ENCODE measurements at regions not wholly inside any gene's neighbourhood (a gene's known extent, or its start where the extent isn't known, plus 50 kb on each side); places are given as distances from the start of the nearest gene placed in this dataset.

- Histone ChIP-seq H3K36me3 (ENCODE audit: control insufficient read depth in 1 of 2, insufficient read depth in 2 of 2, low read length in 2 of 2) (no peaks in the 10 kb centered on the region), H2AFZ (ENCODE audit: low read depth, low read length, poor library complexity, severe bottlenecking) (no peak overlapping the region), H3K79me2 (ENCODE audit: insufficient read depth, low read length) (no peaks in the 10 kb centered on the region), H3K4me3 (replicated peaks in 1 of 2; ENCODE audit: low read depth in 1 of 2, low read length in 2 of 2) (no peak overlapping the region), H3K9me2 (ENCODE audit: insufficient read depth) (no peaks in the 10 kb centered on the region), H3K4me1 (ENCODE audit: control insufficient read depth in 1 of 2, insufficient read depth in 2 of 2, low read length in 2 of 2) (peaks cover 16 to 19% of the 10 kb centered on the region in 2 experiments), H4K20me1 (ENCODE audit: insufficient read depth) (no peaks in the 10 kb centered on the region), H3K9ac (ENCODE audit: low read length) (no peak overlapping the region), H3K9me3 (ENCODE audit: control insufficient read depth in 1 of 2, insufficient read depth in 1 of 2, low read depth in 1 of 2, low read length in 2 of 2) (no peaks in the 10 kb centered on the region), H3K4me2 (ENCODE audit: low read length) (no peak overlapping the region), H3K27ac (ENCODE audit: low read depth, low read length) (no peak overlapping the region), H3K27me3 (ENCODE audit: insufficient read depth, low read length) (peaks cover 3% of the 10 kb centered on the region; the same call in 1 of the 2 replicates)
- RAD21 ChIA-PET (ENCODE audit: low non-redundant PET in 1 of 2, low total read pairs in 2 of 2, uncharacterized antibody in 2 of 2, unreplicated experiment in 2 of 2), result no interaction called here
- BruUV-seq (replicated peaks), result no TSS peak
- POLR2A ChIA-PET, result no interaction called here
- no peak for ATAC-seq
- TF ChIP-seq POLR2A (IDR thresholded peaks at IDR 0.05; ENCODE audit: borderline replicate concordance, extremely low read depth, insufficient read depth, insufficient read length) (no peak), EZH2 (IDR thresholded peaks at IDR 0.05) (no peak), CTCF (IDR thresholded peaks at IDR 0.05 in 2 of 3, conservative IDR thresholded peaks at IDR 0.05 in 1 of 3; ENCODE audit: borderline replicate concordance in 1 of 3, insufficient read depth in 1 of 3, low read depth in 2 of 3, low read length in 2 of 3) (no peak)
- DNase-seq (ENCODE audit: low read depth, low spot score), result no peak
- intact Hi-C loops (cut with micrococcal nuclease), result no loop called here
- CTCF ChIA-PET, result no interaction called here
Measured at GRCh38 chr5:174616036-174616435, 108.3 kb upstream of the MSX2 start.

GRCh38 chr5:174617285-174617684 is 107.1 kb upstream of the MSX2 start:
- H3K79me2 ChIP-seq (ENCODE audit: insufficient read depth, low read length), result no peaks in the 10 kb centered on the region
- no peaks in the 10 kb centered on the region for H3K36me3 ChIP-seq (ENCODE audit: control insufficient read depth in 1 of 2, insufficient read depth in 2 of 2, low read length in 2 of 2)
- no peaks in the 10 kb centered on the region for H3K9me2 ChIP-seq (ENCODE audit: insufficient read depth)
- no TSS peak for BruUV-seq (replicated peaks)
- H3K9me3 ChIP-seq (ENCODE audit: control insufficient read depth in 1 of 2, insufficient read depth in 1 of 2, low read depth in 1 of 2, low read length in 2 of 2), result no peaks in the 10 kb centered on the region
- ChIA-PET RAD21 (ENCODE audit: low non-redundant PET in 1 of 2, low total read pairs in 2 of 2, uncharacterized antibody in 2 of 2, unreplicated experiment in 2 of 2) (no interaction called here), POLR2A (no interaction called here), CTCF (no interaction called here)
- H3K4me1 ChIP-seq (ENCODE audit: control insufficient read depth in 1 of 2, insufficient read depth in 2 of 2, low read length in 2 of 2), result peaks cover 10 to 13% of the 10 kb centered on the region in 2 experiments
- ATAC-seq (no peak), DNase-seq (ENCODE audit: low read depth, low spot score) (no peak)
- no peaks in the 10 kb centered on the region for H4K20me1 ChIP-seq (ENCODE audit: insufficient read depth)
- H3K4me3 ChIP-seq (replicated peaks in 1 of 2; ENCODE audit: low read depth in 1 of 2, low read length in 2 of 2), result no peak overlapping the region
- H3K4me2 ChIP-seq (ENCODE audit: low read length), result no peak overlapping the region
- no peak overlapping the region for H3K9ac ChIP-seq (ENCODE audit: low read length)
- H3K27ac ChIP-seq (ENCODE audit: low read depth, low read length), result no peak overlapping the region
- peaks cover 3% of the 10 kb centered on the region; the same call in 1 of the 2 replicates for H3K27me3 ChIP-seq (ENCODE audit: insufficient read depth, low read length)
- TF ChIP-seq CBX3 (IDR thresholded peaks at IDR 0.05; ENCODE audit: low read depth) (no peak), FOSL1 (IDR thresholded peaks at IDR 0.05; ENCODE audit: low read depth) (no peak)
- no peak overlapping the region for H2AFZ ChIP-seq (ENCODE audit: low read depth, low read length, poor library complexity, severe bottlenecking)
- intact Hi-C loops (cut with micrococcal nuclease), result no loop called here

All from HCT116 (cell line).